ENCODE measurements at regions not wholly inside any gene's neighbourhood (a gene's known extent, or its start where the extent isn't known, plus 50 kb on each side); places are given as distances from the start of the nearest gene placed in this dataset.

DNA sequence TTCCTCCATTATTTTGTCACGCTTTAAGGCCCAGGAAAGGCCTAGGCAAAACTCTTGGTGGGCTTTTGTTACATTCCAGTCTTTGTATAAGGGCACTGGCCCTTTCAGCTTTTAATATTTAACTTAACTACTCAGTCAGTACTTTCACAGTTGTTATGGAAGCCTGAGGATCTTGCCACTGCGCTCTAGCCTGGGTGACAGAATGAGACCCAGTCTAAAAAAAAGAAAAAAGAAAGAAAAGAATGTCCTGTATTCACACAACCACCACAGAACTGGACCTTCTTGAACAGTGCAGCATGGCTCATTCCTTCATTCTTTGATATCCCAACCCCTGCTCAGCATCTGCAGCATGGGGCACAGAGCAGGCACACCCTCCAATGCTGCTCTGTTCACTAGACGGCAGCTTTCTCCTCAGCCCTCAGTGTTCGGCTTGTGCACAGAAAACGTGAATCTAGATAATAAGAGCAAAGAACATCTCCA is 59.6 kb upstream of the EPCAM start:
- H3K36me3 ChIP-seq: no peaks in the 10 kb centered on the region
- H3K4me3 ChIP-seq: peak overlapping the region in 1 of 10 donors; percentile 9
- ATAC-seq (no peak), DNase-seq (no peak)
- H3K9me3 ChIP-seq: no peaks in the 10 kb centered on the region
- H3K27me3 ChIP-seq: no peaks in the 10 kb centered on the region
- 86 to 90% methylated on average over 5 of the region's 5 CpGs for WGBS, 2 donors
- intact Hi-C loops (cut with DNase I): loop anchor here in 1 of 10 donors (5.0 kb wide), 1 partner anchor 37 kb away; no protein-coding TSS in a partner anchor
- H3K4me1 ChIP-seq: peaks cover 2 to 52% (median 17%) of the 10 kb centered on the region in 9 donors
- TF ChIP-seq, protein P1, sequence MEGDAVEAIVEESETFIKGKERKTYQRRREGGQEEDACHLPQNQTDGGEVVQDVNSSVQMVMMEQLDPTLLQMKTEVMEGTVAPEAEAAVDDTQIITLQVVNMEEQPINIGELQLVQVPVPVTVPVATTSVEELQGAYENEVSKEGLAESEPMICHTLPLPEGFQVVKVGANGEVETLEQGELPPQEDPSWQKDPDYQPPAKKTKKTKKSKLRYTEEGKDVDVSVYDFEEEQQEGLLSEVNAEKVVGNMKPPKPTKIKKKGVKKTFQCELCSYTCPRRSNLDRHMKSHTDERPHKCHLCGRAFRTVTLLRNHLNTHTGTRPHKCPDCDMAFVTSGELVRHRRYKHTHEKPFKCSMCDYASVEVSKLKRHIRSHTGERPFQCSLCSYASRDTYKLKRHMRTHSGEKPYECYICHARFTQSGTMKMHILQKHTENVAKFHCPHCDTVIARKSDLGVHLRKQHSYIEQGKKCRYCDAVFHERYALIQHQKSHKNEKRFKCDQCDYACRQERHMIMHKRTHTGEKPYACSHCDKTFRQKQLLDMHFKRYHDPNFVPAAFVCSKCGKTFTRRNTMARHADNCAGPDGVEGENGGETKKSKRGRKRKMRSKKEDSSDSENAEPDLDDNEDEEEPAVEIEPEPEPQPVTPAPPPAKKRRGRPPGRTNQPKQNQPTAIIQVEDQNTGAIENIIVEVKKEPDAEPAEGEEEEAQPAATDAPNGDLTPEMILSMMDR (IDR thresholded peaks at IDR 0.05): no peak
- peak overlapping the region in 7 of 10 donors; percentile 64 to 78 (median 71) for H3K27ac ChIP-seq

DNA sequence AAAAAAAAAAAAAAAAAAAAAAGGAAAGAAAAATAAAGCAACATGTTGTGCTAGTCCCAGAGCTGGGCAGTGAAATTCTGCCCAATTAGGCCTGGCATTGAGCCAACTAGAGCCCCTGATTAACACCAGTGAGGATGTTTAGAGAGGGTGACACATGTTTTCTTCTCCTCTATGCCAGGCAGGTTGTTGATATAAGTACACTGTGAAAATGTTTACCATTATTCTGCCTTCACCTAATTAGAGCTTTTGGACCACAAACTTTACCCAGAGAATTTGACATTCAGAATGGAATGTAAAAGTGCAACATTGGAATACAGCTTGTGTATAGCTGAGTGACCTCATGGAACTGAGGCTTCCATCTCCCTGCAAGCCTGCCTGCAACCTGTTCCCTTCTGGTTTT is 62.0 kb upstream of the EPCAM start:
- H3K27ac ChIP-seq: no peak overlapping the region
- H3K9me3 ChIP-seq: no peaks in the 10 kb centered on the region
- H3K4me1 ChIP-seq: peaks cover 2 to 68% (median 17%) of the 10 kb centered on the region in 9 donors
- H3K4me3 ChIP-seq: no peak overlapping the region
- no peak for ATAC-seq
- no peak for DNase-seq
- H3K27me3 ChIP-seq: no peaks in the 10 kb centered on the region
- no peaks in the 10 kb centered on the region for H3K36me3 ChIP-seq
- intact Hi-C loops (cut with DNase I): loop anchor here in 1 of 10 donors (5.0 kb wide), 1 partner anchor 35 kb away; no protein-coding TSS in a partner anchor
- TF ChIP-seq, protein P1 (IDR thresholded peaks at IDR 0.05): no peak

- peaks cover 0 to 72% (median 2%) of the 10 kb centered on the region in 9 donors for H3K4me1 ChIP-seq
- intact Hi-C loops (cut with DNase I): loop anchor here in 1 of 10 donors (5.0 kb wide), 1 partner anchor 32 kb away; no protein-coding TSS in a partner anchor
- TF ChIP-seq, protein P1 (IDR thresholded peaks at IDR 0.05): no peak
- no peaks in the 10 kb centered on the region for H3K9me3 ChIP-seq
- 80 to 82% methylated on average over 4 of the region's 4 CpGs for WGBS, 2 donors
- no peaks in the 10 kb centered on the region for H3K27me3 ChIP-seq
- no peaks in the 10 kb centered on the region for H3K36me3 ChIP-seq
- no peak overlapping the region for H3K4me3 ChIP-seq
- ATAC-seq (no peak), DNase-seq (no peak)
- no peak overlapping the region for H3K27ac ChIP-seq
Observed at GRCh38 chr2:47304654-47305053, 64.5 kb upstream of the EPCAM start.

DNA sequence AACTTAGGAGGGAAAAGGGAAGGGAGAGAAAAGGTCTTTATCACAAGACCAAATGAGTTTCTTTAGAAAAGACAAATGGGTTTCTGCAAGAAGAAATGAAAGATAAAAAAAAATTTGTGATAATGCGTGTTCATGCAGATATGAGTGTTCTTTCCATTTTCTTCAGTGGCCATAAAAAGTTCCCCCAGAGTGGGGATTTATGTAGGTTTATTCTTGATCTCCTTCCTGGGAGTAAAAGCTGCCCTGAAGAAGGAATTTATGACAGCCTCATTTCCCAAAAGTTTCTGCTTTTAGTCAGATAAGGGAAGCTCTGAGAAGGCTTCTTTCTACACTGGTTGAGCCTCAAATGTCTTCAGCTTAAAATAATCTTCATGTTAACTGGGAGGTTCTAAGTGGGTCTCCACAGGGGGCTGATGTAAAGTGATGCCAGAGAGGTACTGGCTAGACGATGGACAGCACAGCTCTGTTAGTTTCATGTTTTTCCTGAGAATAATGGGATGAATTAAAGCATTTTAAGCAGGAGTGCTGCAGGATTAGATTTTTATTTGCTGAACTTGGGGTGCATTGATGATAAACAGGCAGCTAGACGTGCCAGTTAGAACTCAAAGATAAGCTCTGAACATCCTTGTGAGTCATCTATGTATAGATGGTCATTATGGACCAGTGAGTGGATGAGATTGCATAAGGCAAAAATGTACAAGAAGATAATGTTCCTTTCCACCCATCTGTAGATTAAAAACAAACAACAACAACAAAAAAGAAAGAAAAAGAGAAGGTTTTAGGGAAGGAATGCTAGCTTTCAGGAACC is 65.6 kb upstream of the EPCAM start:
- no peaks in the 10 kb centered on the region for H3K9me3 ChIP-seq
- DNase-seq (no peak), ATAC-seq (no peak)
- WGBS, 2 donors: 51 to 58% methylated on average over 3 of the region's 3 CpGs
- peak overlapping the region in 1 of 10 donors; percentile 54 for H3K27ac ChIP-seq
- no peaks in the 10 kb centered on the region for H3K27me3 ChIP-seq
- no peaks in the 10 kb centered on the region for H3K36me3 ChIP-seq
- H3K4me3 ChIP-seq: no peak overlapping the region
- intact Hi-C loops (cut with DNase I): no loop called here
- peaks cover 0 to 76% (median 0%) of the 10 kb centered on the region in 9 donors for H3K4me1 ChIP-seq
- TF ChIP-seq, protein P1 (IDR thresholded peaks at IDR 0.05): no peak

Data from heart right ventricle (tissue), 16 donors.